Heart left ventricle (tissue), 16 donors: ENCODE measurements at regions not wholly inside any gene's neighbourhood (a gene's known extent, or its start where the extent isn't known, plus 50 kb on each side); places are given as distances from the start of the nearest gene placed in this dataset.

ENCODE experiments used
- ATAC-seq, 4 donors: fragments of 200-7000 bp; cut with Tn5 transposase; one replicate each; pipeline ENCODE4 v1.9.1; 2020 to 2022; ENCODE audit warnings: moderate library complexity in 4 of 4, mild to moderate bottlenecking in 3 of 4, moderate number of reproducible peaks in 1 of 4
- DNase-seq, 5 donors: peaks; one replicate each; pipeline ENCODE4 v3.0.0-alpha.2; 2020
- H3K27ac ChIP-seq, 12 donors: fragments of 200-600 bp; sonication (generic) in 4 of 12; one replicate each; pipeline versions ENCODE4 v1.5.0 to v1.8.0; 2016 to 2022; ENCODE audit warnings: mild to moderate bottlenecking in 2 of 12
- H3K27me3 ChIP-seq, 9 donors: fragments of 200-600 bp; sonication (generic) in 2 of 9; one replicate each; pipeline versions ENCODE4 v1.5.1 to v1.8.0; 2016 to 2022; ENCODE audit warnings: mild to moderate bottlenecking in 3 of 9
- H3K36me3 ChIP-seq, 9 donors: fragments of 200-600 bp; sonication (generic) in 2 of 9; one replicate each; pipeline versions ENCODE4 v1.5.0 to v1.8.0; 2018 to 2022; ENCODE audit warnings: mild to moderate bottlenecking in 2 of 9
- H3K4me1 ChIP-seq, 12 donors: fragments of 200-600 bp; sonication (generic) in 4 of 12; one replicate each; pipeline versions ENCODE4 v1.5.0 to v1.8.0; 2016 to 2022; ENCODE audit warnings: mild to moderate bottlenecking in 3 of 12
- H3K4me3 ChIP-seq, 12 donors: fragments of 200-600 bp; sonication (generic) in 4 of 12; one replicate each; pipeline versions ENCODE4 v1.5.0 to v1.8.0; 2017 to 2022; ENCODE audit warnings: mild to moderate bottlenecking in 9 of 12, moderate library complexity in 4 of 12
- H3K9me3 ChIP-seq, 12 donors: fragments of 200-600 bp; sonication (generic) in 4 of 12; one replicate each; pipeline versions ENCODE4 v1.5.0 to v1.8.0; 2016 to 2022; ENCODE audit warnings: mild to moderate bottlenecking in 1 of 12
- CTCF ChIP-seq, 12 donors: fragments of 200-600 bp; sonication (generic) in 4 of 12; IDR thresholded peaks; one replicate each; pipeline versions ENCODE4 v1.5.0 to v1.8.0; 2018 to 2022; ENCODE audit warnings: antibody characterized with exemption in 12 of 12, mild to moderate bottlenecking in 5 of 12
- POLR2A ChIP-seq, 2 donors: fragments of 450-650 bp; IDR thresholded peaks; one replicate each; pipeline ENCODE4 v1.6.1; 2017; ENCODE audit warnings: antibody characterized with exemption in 2 of 2, mild to moderate bottlenecking in 2 of 2, moderate library complexity in 2 of 2
- WGBS, 4 donors: extraction: QIAGEN DNeasy Blood & Tissue Kit in 2 of 4; methylation state at CpG; one replicate each; pipeline versions ENCODE4 v1.1.5 to v1.1.7; 2013 to 2018; 5-methylcytosine and 5-hydroxymethylcytosine counted together
- intact Hi-C, 10 donors: fragments of 100-400 bp; cut with DNase I; formaldehyde crosslinking; loops; one replicate each; pipeline versions ENCODE4 v1.11.1 to v1.14.2; 2022
- donor health status: ischemic (EF 13 %, LVEDD 7.1; RV severe dilation, severe dysfunction).
- donor health status: healthy with polysubstance abuse.
- donor health status: DM: no; HTN: yes; CAD: no.
- donor health status: DM: no; HTN: no; CAD: no.
- donor health status: ischemic (EF 25% LVEDD 6.9; RV normal size, moderate dysfunction).
- donor health status: ischemic (EF 25% LVEDD 5.7; RV mildly dilated, moderate dysfunction).
- donor health status: healthy.
- donor health status: DM: yes; HTN: yes; CAD: no.
- donor health status: ischemic (EF 35%, LVEDD 5.7; RV mildly dilated, moderate dysfunction).
- donor health status: nonischemic (EF 11% LVEDD 7.7; RV severe dilation, severe dysfunction).
- donor health status: DM: yes; HTN: yes; CAD: no.
- donor health status: PGD.
- donor health status: ischemic (EF 29% LVEDD 5.4; RV normal size, mild dysfunction).
- donor health status: nonischemic (EF 23%, LVEDD 6.1; RV moderate dilation, normal function).

GRCh38 chr1:56017336-56017735 is 562.0 kb downstream of the PLPP3 start:
- no peak for ATAC-seq
- no peaks in the 10 kb centered on the region for H3K27me3 ChIP-seq
- no peak overlapping the region for H3K4me3 ChIP-seq
- 80 to 89% (median 85%) methylated on average over 2 of the region's 2 CpGs for WGBS, 4 donors
- intact Hi-C loops: no loop called here
- H3K9me3 ChIP-seq: peaks cover 0 to 19% (median 6%) of the 10 kb centered on the region in 12 donors
- no peak for DNase-seq
- no peaks in the 10 kb centered on the region for H3K36me3 ChIP-seq
- H3K27ac ChIP-seq: no peak overlapping the region
- no peaks in the 10 kb centered on the region for H3K4me1 ChIP-seq
- TF ChIP-seq CTCF (IDR thresholded peaks at IDR 0.05) (no peak), POLR2A (IDR thresholded peaks at IDR 0.05) (no peak)

GRCh38 chr1:56003846-56004245 is 575.5 kb downstream of the PLPP3 start:
- intact Hi-C loops: no loop called here
- Histone ChIP-seq H3K36me3 (no peaks in the 10 kb centered on the region), H3K27ac (no peak overlapping the region), H3K9me3 (peaks cover 0 to 17% (median 4%) of the 10 kb centered on the region in 12 donors), H3K27me3 (no peaks in the 10 kb centered on the region), H3K4me3 (no peak overlapping the region), H3K4me1 (no peaks in the 10 kb centered on the region)
- TF ChIP-seq POLR2A (IDR thresholded peaks at IDR 0.05) (no peak), CTCF (IDR thresholded peaks at IDR 0.05) (no peak)
- WGBS, 4 donors: 90 to 95% (median 94%) methylated on average over 1 of the region's 1 CpG
- ATAC-seq: no peak
- no peak for DNase-seq

- 80 to 84% (median 84%) methylated on average over 5 of the region's 5 CpGs for WGBS, 4 donors
Measured at GRCh38 chr1:56002231-56002630, 577.1 kb downstream of the PLPP3 start.

GRCh38 chr1:56000424-56000823 is 578.9 kb downstream of the PLPP3 start:
- no peaks in the 10 kb centered on the region for H3K27me3 ChIP-seq
- intact Hi-C loops: no loop called here
- DNase-seq (no peak), ATAC-seq (no peak)
- TF ChIP-seq CTCF (IDR thresholded peaks at IDR 0.05): no peak
- no peak for TF ChIP-seq POLR2A (IDR thresholded peaks at IDR 0.05)
- no peaks in the 10 kb centered on the region for H3K36me3 ChIP-seq
- H3K9me3 ChIP-seq: peaks cover 0 to 25% (median 5%) of the 10 kb centered on the region in 12 donors
- no peaks in the 10 kb centered on the region for H3K4me1 ChIP-seq
- 93 to 95% (median 95%) methylated on average over 3 of the region's 3 CpGs for WGBS, 4 donors
- no peak overlapping the region for H3K4me3 ChIP-seq
- H3K27ac ChIP-seq: no peak overlapping the region

More at GRCh38 chr1:56002231-56002630, 577.1 kb downstream of the PLPP3 start:
- Histone ChIP-seq H3K27ac (no peak overlapping the region), H3K27me3 (no peaks in the 10 kb centered on the region), H3K4me1 (no peaks in the 10 kb centered on the region), H3K9me3 (peaks cover 0 to 20% (median 4%) of the 10 kb centered on the region in 12 donors), H3K4me3 (no peak overlapping the region), H3K36me3 (no peaks in the 10 kb centered on the region)
- DNase-seq: no peak
- intact Hi-C loops: no loop called here
- no peak for TF ChIP-seq POLR2A (IDR thresholded peaks at IDR 0.05)
- TF ChIP-seq CTCF (IDR thresholded peaks at IDR 0.05): no peak
- no peak for ATAC-seq
